ENCODE measurements at regions not wholly inside any gene's neighbourhood (a gene's known extent, or its start where the extent isn't known, plus 50 kb on each side); places are given as distances from the start of the nearest gene placed in this dataset.
A peak's percentile ranks its signal among the peaks of the same experiment; 100 is the strongest.

- peak; percentile 57 for DNase-seq
- Histone ChIP-seq H3K27me3 (ENCODE audit: insufficient read depth, low read length) (no peaks in the 10 kb centered on the region), H3K4me1 (ENCODE audit: insufficient read depth, low read length) (peaks cover 34% of the 10 kb centered on the region), H3K56ac (ENCODE audit: insufficient read length, low read depth, low read length) (no peak overlapping the region), H2AK5ac (ENCODE audit: insufficient read length, low read length) (no peak overlapping the region), H3T11ph (ENCODE audit: low read length) (no peak overlapping the region), H3K4me2 (ENCODE audit: insufficient read depth, insufficient read length, low read length) (no peak overlapping the region), H2AFZ (ENCODE audit: low read length) (no peak overlapping the region), H3K9me3 (ENCODE audit: control insufficient read depth, low read depth, low read length) (no peaks in the 10 kb centered on the region), H4K5ac (ENCODE audit: insufficient read length, low read depth, low read length) (peak overlapping the region; percentile 55), H2BK12ac (ENCODE audit: insufficient read length, low read depth, low read length) (peak overlapping the region; percentile 94), H3K23me2 (ENCODE audit: insufficient read length, low read depth, low read length, poor library complexity, severe bottlenecking) (no peaks in the 10 kb centered on the region), H3K79me1 (ENCODE audit: insufficient read depth, low read depth, low read length, poor library complexity, severe bottlenecking) (no peaks in the 10 kb centered on the region), H2BK20ac (ENCODE audit: low read depth, low read length, poor library complexity, severe bottlenecking) (no peak overlapping the region), H2BK5ac (ENCODE audit: insufficient read length, low read length) (no peak overlapping the region), H3K23ac (ENCODE audit: insufficient read length, low read depth, low read length) (no peak overlapping the region), H2BK15ac (ENCODE audit: low read depth, low read length) (no peak overlapping the region), H3K9ac (ENCODE audit: extremely low read depth, insufficient read length, low read length) (no peak overlapping the region), H4K91ac (ENCODE audit: insufficient read length, low read depth, low read length) (peak overlapping the region; percentile 32), H4K20me1 (ENCODE audit: control insufficient read depth, insufficient read depth, insufficient read length) (no peaks in the 10 kb centered on the region), H4K8ac (replicated peaks; ENCODE audit: insufficient read length, low read depth, low read length) (no peak overlapping the region), H3K18ac (ENCODE audit: insufficient read length, low read depth, low read length) (peak overlapping the region; percentile 37), H3K79me2 (ENCODE audit: insufficient read depth, low read length) (no peaks in the 10 kb centered on the region), H3K27ac (ENCODE audit: insufficient read length, low read depth, low read length) (peak overlapping the region; percentile 64), H3K14ac (ENCODE audit: insufficient read depth, low read length) (no peak overlapping the region), H2BK120ac (ENCODE audit: low read depth, low read length, poor library complexity, severe bottlenecking) (no peak overlapping the region), H3K4ac (ENCODE audit: low read depth, low read length) (no peak overlapping the region)
- H3K4me1 Mint-ChIP-seq, result peaks cover 85 to 86% of the 10 kb centered on the region in 2 experiments
- peak overlapping the region in 1 of 2 experiments; percentile 5; a peak in 2 of 5 replicates for H3K4me3 Mint-ChIP-seq
- no CpG with 5 or more reads among the region's 3 CpGs for whole genome bisulfite sequencing (ENCODE audit: extremely low coverage, insufficient read length, low lambda C conversion rate)
- H3K36me3 Mint-ChIP-seq (ENCODE audit: insufficient read depth in 1 of 3, low read depth in 3 of 3), result peaks cover 0 to 2% (median 0%) of the 10 kb centered on the region in 3 experiments; a peak in 2 of 7 replicates
- H3K27me3 Mint-ChIP-seq (ENCODE audit: low read depth), result peaks cover 6% of the 10 kb centered on the region; the same call in 1 of the 2 replicates
- no peak for TF ChIP-seq CTCF (conservative IDR thresholded peaks at IDR 0.05)
- no peaks in the 10 kb centered on the region; a peak in 1 of 5 replicates for H3K9me3 Mint-ChIP-seq
- H3K27ac Mint-ChIP-seq, result peak overlapping the region in 1 of 3 experiments; percentile 66; a peak in 1 of 7 replicates
Observed at GRCh38 chr6:44667226-44667625, 279.7 kb downstream of the CDC5L start.

Measured in H9 (cell line).